Activated CD8-positive, alpha-beta memory T cell treated with anti-CD3 and anti-CD28 coated beads, Interleukin-2, amount 50 U/mL, for 24 hours (primary cell): ENCODE measurements at regions not wholly inside any gene's neighbourhood (a gene's known extent, or its start where the extent isn't known, plus 50 kb on each side); places are given as distances from the start of the nearest gene placed in this dataset.
"Not testable (repeated sequence)": the region's sequence is repeated elsewhere in the genome, so short reads cannot be mapped to it uniquely, and the experiment has no call there.

Source experiments
- DNase-seq: peaks from one replicate; pipeline ENCODE4 v3.0.0-alpha.2; 2020; ENCODE audit errors: extremely low read depth

DNA sequence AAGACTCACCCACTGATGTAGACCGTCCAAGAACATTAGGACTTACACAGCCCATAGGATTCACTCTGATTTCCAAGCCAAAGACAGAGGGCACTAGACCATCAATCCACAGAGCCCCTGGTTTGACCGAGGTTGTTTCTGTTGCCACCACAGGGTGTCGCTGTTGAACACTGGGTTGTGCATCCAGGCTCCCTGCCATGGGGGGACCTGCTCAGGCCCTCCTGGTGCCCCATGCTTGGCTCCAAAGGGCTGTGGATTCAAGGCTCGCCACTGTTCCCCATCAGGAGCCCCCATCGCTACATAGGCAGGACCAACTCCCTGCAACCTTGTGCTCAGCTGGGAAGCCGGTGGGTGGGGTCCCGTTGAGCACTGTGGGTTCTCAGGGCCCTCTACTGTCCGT, 128.0 kb upstream of the ANO1 start:
- no peak for DNase-seq

DNA sequence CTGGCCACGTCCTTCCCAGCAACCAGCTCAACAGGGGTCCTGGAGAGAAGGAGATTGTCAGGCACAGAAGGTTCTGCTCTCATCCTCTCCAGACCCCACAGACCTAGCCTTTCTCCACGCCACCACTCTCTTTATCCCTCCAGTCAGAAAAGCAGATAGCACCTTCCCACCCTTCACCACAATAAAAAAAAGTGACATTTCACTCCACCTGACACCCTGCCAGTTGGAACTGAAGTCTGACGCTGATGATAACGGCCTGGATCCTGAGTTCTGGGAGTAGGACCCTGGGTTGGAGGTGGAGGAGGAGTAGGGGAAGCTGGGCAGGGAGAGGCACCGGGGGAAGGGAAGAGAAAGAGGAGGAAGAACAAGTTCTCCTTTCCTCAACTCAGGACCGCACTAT, 127.5 kb upstream of the ANO1 start:
- DNase-seq = no peak

DNA sequence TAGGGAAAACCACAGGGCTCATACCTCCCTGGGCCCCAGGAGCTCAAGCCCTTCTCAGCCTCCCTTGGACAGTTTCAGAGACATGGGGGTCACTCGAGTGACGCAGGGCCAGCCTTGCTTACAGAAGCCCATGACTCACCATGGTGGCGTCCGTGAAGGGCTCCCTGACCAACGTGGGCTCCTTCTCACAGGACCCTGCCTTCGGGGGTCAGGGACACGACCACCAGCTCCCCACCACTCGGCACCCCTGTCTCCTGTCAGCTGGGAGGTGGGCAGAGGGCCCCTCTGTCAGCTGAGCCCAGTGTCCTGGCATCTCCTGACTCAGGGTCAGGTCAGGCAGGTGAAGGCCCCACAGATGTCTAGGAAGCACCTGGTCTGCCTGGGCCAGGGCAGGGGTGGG, 126.3 kb upstream of the ANO1 start:
- DNase-seq = no peak

DNA sequence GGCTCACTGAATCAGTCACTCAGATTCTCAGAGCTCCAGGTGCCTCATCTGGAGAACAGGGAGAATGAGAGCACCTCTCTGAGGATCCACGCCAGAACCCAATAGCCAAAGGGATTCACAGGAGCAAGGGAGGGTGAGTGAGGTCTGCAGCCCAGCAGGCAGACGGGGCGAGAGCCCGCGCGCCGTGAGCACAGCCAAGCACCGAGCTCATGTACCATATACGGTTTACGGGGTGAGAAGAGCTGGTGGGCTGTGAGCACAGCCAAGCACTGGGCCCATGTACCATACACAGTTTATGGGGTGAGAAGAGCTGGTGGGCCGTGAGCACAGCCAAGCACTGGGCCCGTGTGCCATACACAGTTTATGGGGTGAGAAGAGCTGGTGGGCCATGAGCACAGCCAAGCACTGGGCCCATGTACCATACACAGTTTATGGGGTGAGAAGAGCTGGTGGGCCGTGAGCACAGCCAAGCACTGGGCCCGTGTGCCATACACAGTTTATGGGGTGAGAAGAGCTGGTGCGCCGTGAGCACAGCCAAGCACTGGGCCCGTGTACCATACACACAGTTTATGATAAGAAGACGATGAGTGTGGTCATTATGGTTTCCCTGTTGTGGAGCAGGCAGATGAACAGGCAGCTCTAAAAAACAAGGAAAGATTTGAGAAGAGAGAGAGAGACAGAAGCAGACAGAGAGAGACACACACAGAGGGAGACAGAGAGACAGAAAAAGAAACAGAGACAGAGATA, 125.7 kb upstream of the ANO1 start:
- not testable (repeated sequence) for DNase-seq

DNA sequence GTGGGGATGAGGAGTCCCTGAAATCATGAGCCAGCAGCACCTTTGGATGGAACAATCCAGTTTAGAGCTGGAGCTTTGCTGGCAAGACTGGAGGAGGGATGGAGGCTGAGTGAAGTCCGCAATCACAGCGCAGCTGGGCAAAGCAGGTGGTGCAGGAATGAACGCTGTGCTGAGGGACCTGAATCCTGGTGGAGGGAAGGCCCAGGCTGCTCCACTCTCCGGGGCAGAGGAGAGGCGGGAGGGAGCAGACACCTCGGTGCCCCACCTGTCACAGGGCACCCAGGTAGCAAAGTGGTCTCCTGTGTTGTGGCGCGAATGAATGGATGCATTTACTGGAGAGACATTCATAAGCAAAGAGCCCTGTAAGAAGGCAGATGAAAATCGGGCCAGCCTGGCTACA, 124.8 kb upstream of the ANO1 start:
- no peak for DNase-seq

DNA sequence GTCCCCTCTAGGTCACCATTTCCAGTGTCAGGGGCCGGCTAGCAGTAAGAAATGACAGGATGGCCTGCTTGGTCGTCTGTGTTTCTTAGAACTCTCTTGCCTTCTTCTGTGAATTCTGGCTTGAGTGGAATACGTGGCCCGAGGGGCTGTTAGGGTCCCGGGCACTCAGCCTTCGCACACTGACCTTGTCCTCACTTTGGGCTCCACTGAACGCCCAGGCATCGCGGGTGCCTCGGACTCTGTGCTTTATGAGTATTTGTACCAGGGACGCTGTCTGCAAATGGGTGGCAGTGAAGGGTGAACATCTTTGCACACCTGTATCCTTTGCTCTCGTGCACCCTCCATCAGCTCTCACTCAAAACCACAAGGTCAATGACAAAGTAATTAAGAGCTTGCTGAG, 123.4 kb upstream of the ANO1 start:
- DNase-seq = no peak

DNA sequence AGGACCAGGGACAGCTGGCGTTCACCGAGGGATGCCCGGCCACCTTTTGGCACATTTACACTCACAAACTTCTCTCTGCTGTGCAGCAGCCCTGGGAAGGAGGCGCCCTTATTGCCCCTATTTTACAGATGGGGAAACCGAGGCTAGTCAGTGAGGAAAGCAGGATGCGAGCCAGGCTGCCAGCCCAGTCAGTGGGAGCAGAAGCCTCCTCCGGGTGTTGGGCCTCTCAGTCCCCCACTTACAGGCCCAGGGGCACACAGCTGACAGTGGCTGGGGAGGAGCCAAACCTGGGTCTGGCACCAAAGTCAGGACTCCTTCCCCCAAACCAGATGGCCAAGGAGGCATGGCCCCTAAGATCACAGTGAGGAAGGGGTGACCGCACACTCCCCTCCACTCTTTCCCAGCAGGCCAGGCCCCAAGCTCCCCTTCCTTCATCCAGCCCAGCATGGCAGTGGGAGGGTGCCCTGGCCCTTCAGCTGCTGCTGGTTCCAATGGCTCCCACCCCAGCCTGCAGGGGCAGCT, 121.4 kb upstream of the ANO1 start:
- DNase-seq = no peak

DNA sequence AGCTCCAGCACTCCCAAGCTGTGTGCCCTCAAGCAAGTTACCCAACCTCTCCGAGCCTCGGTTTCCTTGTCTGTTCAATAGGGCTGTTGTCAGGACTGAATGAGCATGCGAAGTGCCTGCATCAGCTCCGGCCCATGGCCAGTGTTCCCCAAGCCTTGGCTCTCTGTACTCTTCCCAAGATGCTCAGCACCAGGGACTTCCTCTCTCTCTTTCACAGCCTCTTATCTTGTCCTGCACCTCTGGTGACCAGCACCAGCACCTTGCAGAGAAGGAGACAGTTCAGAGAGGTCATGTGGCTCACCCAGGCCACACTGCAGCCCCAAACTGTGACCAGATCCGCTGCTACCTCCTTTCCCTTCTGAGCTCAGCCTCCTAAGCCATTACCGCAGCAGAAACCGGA, 120.3 kb upstream of the ANO1 start:
- DNase-seq = no peak

DNA sequence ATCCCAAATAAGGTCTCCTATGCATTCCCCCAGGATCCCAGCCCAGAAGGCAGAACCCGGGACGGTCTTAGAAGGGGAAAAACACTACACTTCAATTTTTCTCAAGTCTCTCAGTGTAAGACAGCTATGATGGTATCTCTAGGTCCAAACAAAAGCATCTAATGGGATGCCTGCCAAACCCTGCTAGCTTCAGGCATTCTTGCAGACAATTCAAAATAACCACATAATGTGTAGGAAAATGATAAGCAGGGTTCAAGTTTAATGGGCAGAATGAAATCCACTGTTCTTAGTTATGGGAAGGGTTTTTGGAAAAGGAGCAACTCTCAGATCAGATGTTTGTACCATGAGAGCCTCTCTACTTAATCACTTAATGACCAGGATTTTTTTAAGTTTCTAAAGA, 119.8 kb upstream of the ANO1 start:
- DNase-seq = no peak

DNA sequence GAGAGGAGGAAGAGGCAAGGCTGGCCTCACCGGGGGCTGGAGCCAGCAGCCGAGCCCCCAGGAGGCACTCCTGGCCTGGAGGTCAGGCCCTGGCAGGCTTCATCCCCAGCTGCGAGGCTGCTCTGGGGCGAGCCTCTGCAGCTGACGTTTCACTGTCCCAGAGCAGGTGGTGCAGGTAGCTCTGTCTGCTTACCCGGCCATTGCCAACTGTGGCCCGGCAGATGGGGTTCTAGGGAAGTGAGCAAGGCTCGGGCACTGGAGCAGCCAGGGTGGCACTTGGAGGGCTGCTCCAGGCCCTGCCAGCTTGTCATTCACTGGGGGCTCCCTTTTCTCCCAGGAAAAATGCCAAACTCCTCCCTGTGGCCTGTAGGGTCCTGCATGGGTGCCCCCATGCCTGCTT, 118.7 kb upstream of the ANO1 start:
- no peak for DNase-seq

DNA sequence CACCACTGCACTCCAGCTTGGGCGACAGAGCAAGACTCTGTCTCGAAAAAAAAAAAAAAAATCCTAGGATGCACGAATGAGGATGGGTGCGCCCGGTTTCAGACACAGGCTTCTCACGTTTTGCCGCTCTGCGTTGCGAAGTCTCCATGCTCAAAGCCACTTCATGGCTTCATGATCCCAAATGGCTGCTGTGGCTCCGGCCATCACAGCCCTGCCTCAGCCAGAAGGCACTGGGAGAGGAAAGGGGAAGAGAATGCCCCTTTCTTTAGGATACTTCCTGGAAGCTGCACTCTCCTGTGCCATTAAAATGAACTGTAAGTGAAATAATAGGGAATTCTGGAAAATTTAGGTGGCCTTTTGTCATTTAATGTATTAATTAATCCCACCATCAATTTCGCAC, 116.4 kb upstream of the ANO1 start:
- DNase-seq = no peak

DNA sequence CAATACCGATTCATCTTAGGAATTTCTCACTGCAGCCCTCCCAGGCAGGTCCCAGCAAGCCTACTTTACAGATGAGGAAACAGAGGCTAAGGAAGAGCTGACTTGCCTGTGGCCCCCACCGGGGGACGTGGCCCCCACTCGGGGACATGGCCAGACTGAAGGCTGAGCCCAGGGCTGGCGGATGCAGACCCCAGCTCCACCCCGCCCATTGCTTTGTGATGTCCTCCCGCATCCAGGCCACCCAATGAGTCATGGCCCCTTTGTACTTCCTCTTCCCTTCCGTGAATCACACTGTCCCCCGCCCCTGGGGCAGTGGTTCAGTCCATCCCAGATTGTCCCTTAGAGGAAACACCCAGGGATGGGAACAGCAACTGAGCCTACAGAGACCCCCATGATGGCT, 116.0 kb upstream of the ANO1 start:
- DNase-seq = no peak

DNA sequence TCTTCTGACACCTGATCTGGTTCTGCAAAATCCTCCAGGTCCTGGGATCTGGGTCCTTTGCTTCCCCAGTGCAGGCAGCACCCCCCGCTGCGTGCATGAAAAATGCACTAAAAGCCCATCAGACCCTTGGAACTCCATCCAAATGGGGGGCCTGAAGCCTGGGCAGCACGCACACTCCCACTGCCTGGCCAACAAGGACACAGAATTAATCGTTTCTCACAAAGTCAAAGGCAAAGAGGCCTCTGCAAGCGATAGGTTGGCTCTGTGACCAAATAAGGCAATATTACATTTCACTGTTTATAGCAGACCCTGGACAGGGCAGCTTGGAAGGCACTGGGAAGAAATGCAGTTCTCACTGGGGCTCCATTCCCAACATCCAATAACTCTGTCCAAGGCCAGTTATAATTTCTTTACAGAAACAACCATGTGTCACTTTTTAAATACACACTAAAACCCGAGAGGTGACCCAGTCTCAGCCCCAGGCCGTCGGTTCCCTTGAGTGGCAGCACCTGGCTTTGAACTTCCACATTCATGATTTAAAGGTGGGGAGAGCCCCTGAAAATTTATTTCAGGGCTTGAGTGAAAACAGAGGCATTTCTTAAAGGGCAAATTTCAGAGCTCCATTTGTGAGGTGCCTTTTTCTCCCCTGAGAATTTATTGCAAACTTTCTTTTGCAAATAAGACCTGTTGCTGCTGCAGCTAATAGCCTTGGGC, 114.4 kb upstream of the ANO1 start:
- no peak for DNase-seq

DNA sequence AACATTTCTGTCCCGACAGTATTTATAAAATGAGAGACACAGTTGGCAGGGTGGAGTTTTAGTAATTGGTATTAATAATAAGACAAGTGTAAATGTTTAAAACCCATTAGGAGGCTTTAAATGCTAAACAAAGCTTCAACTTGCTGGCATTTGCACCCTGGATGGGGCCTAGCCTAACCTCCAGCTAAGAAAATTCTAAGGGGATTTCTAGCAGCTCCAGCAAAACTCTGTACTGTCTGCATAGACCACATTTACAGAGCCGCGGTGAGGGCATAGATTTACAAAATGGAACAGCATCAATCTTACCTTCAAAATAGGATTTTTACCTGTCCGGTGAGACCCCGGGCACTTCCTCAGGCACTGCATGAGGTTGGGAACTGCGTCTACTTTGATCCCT, 113.9 kb upstream of the ANO1 start:
- DNase-seq = no peak

DNA sequence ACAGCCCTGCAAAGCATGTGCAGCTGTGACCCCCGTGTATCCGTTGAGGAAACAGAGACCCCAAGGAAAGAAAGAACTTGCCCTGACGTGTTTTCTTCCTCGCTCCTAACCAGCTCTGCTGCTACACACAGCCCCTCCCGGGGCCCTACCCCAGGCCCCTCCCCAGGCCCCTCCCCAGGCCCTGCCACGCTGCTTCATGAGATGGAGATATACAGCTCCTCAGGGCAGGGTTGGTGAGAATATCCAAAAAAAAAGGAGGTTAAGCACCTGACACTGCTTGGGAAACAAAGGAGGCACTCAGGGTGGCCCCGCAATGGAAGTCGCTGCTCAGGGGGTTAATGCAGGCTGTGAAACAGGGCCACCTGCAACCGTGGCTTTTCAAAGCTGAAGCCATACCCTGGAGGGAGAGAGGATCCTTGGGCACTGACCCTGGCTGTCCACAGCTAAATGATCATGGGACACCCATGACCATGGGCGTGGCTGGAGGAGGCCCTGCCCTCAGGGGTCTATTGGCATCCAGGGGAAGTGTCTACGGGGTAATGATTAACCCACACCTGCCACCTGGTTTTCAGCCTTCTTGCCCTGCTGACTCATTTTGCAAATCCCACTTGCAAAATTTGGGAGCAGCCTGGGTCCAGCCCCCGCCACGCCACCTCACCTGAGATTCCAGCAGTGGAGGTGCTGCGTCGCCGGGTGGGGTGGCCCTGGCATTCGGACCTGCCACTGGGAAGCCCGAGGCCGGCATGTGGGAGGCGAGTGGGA, 112.1 kb upstream of the ANO1 start:
- DNase-seq = no peak

DNA sequence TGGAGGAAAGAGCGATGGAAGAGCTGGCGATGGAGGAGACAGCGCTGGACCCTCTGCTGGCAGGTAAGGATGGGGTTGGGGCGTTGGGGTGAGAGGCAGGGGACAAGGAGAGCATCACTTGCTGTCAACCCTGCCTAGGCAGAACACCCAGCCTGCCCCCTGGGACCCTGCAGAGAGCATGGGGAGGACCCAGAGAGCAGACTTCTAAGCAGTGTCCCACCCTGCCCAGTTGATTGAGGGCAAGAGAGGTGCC, 111.6 kb upstream of the ANO1 start:
- no peak for DNase-seq

DNA sequence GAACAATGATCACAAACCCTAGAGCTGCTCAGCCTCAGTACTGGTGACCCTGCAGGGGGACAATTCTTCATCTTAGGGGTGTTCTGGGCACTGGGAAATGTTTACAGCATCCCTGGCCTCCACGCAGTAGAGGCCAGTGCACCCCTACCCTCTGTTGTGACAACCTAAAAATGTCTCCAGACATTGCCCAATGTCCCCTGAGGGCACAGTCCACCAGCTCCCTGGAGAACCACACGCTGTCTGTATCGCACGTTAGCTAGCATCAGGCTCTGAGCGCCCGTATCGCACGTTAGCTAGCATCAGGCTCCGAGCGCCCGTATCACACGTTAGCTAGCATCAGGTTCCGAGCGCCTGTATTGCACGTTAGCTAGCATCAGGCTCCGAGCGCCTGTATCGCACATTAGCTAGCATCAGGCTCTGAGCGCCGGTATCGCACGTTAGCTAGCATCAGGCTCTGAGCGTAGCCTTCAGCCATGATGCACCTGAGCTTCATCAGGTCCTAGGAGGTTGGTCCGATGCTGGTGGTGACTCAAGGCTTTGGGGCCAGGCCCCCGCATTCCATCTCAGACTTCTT, 111.1 kb upstream of the ANO1 start:
- no peak for DNase-seq

DNA sequence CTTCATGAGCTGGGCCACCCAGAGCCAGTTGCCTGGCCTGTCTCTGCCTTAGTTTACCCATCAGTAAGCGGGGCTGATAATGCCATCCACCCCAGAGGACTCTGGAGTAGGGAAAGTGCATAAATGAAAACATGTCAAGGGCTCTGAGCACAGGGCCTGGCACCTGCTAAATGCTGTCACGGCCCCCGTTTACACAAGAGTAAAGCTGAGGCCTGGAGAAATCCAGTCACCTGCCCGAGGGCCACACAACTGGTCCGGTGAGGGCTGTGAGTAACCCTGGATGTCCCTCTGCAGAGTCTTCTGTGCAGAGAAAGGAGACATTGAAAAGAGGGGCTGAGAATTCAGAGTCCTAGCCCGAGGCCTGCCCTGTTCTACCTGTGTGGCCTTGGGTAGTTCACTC, 110.6 kb upstream of the ANO1 start:
- no peak for DNase-seq

DNA sequence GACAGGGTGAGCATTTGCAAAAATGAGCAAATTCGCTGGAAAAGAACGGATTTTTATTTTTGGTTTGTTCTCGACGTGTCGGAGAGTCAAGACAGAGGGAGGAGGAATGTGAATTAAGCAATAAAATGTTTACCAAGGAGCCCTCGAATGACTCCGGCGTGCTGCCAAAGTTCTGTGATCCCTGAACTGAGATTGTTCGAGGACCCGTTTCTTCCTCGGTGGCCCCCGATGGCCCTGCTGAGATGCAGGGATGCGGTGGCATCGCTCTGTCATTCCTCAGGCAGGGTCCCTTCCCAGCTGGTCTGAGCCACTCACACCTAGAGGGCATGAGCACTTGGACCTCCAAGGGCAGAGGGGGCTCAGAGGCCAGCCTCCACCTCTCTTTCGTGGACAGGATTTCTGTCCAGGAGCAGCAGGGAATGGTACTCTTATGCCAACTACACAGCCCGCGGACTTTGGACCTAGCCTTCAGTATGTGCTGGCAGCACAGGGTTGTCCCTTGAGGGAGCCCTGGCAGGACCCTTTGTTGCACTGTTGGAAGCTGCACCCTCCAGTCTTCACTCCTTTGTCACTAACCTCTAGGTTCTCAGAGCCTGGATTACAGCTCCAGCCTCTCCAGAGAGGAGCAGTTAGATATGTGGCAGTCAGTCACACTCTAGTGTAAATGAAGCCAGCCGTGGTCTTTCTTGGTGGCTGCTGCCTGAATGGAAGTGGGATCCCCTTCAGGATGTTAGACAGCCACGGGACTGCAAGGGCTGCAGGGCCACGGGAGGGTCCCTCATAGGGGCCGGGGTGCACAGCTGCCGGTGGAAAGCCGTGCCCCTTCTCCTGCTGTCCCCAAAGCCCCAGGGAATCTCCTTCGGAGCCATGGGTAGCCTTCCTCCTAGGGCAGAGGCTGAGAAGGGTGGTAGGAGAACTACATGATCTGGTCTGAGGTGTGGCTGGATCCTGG, 109.4 kb upstream of the ANO1 start:
- DNase-seq = no peak

DNA sequence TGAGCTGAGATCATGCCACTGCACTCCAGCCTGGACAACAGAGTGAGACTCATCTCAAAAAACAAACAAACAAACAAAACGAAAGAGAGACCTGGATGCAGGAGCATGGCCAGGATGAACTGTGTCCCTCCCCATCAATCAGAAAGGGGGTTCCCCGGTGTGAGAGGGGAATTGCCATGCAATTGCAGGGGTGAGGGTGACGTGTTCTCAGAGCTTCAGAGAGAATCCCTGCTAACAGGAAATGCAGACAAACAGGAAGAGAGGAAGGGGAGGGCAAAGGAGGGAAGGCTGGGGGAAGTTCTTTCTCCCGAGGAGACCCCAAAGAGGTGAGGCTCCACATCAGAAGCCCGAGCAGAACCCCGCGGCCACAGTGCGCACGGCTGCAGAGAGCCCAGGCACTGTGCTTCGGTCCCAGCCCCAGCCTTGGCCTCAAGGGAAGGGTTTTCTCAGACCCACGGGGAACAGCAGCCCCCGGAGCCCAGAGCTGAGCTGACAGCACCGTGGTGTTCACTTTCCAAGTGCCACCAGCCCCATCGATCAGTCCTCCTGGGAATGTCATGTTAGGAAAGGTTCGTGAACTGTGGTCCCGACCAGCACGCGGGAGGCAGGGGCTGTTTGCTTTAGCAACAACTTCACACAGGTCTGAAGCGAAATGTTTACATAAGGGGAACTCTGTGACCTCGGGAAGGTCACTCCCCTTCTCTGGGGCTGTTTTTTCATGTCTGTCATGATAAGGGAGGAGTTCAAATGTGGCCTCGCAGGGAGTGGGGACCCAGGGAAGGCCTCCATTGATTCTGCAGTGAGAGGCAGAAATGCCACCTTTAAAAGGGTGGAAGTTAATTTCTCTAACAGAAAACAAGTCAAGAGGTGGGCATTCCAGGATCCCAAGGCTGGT, 108.0 kb upstream of the ANO1 start:
- DNase-seq = no peak
